Spleen (tissue), 11 donors: ENCODE measurements at regions not wholly inside any gene's neighbourhood (a gene's known extent, or its start where the extent isn't known, plus 50 kb on each side); places are given as distances from the start of the nearest gene placed in this dataset.

Source experiments
- DNase-seq: peaks from one replicate; pipeline ENCODE4 v3.0.0-alpha.2; 2020
- H3K27ac ChIP-seq, 8 donors: fragments of 200-600 bp; sonication (generic) in 7 of 8; 1 replicate in 4 of 8; 2 replicates in 4 of 8; pipeline versions ENCODE4 v1.5.0 to v1.8.0; 2016 to 2021; ENCODE audit warnings: inconsistent platforms in 4 of 8, mild to moderate bottlenecking in 4 of 8, moderate library complexity in 1 of 8
- H3K27me3 ChIP-seq, 7 donors: fragments of 200-600 bp; sonication (generic) in 6 of 7; replicated peaks in 1 of 7; 1 replicate in 4 of 7; 2 replicates in 3 of 7; pipeline versions ENCODE4 v1.5.0 to v1.8.0; 2016 to 2021; ENCODE audit warnings: inconsistent platforms in 3 of 7, mild to moderate bottlenecking in 1 of 7
- H3K36me3 ChIP-seq, 6 donors: fragments of 200-600 bp; sonication (generic) in 5 of 6; 1 replicate in 4 of 6; 2 replicates in 2 of 6; pipeline versions ENCODE4 v1.5.0 to v1.8.0; 2016 to 2021; ENCODE audit warnings: inconsistent platforms in 2 of 6
- H3K4me1 ChIP-seq, 6 donors: fragments of 200-600 bp; sonication (generic) in 5 of 6; 1 replicate in 3 of 6; 2 replicates in 3 of 6; pipeline versions ENCODE4 v1.5.0 to v1.8.0; 2016 to 2021; ENCODE audit warnings: inconsistent platforms in 3 of 6
- H3K4me3 ChIP-seq, 8 donors: fragments of 200-600 bp; sonication (generic) in 7 of 8; 1 replicate in 4 of 8; 2 replicates in 4 of 8; pipeline versions ENCODE4 v1.5.0 to v1.8.0; 2016 to 2021; ENCODE audit warnings: inconsistent platforms in 4 of 8, mild to moderate bottlenecking in 4 of 8, moderate library complexity in 2 of 8
- H3K9me3 ChIP-seq, 8 donors: fragments of 200-600 bp; sonication (generic) in 7 of 8; 1 replicate in 4 of 8; 2 replicates in 4 of 8; pipeline versions ENCODE4 v1.5.0 to v1.8.0; 2016 to 2021; ENCODE audit warnings: inconsistent platforms in 4 of 8
- CTCF ChIP-seq, 11 experiments: fragments of 200-600 bp in 7 of 11; fragments of 450-650 bp in 4 of 11; sonication (generic) in 4 of 11; IDR thresholded peaks in 8 of 11; conservative IDR thresholded peaks in 3 of 11; 1 replicate in 7 of 11; 2 replicates in 4 of 11; pipeline versions ENCODE4 v1.4.0 to v1.8.0; 2016 to 2021; ENCODE audit warnings: antibody characterized with exemption in 11 of 11, inconsistent platforms in 4 of 11, mild to moderate bottlenecking in 1 of 11
- POLR2A ChIP-seq, 3 donors: fragments of 450-650 bp; IDR thresholded peaks; one replicate each; pipeline ENCODE4 v1.5.1; 2017; ENCODE audit warnings: antibody characterized with exemption in 3 of 3, mild to moderate bottlenecking in 1 of 3
- POLR2AphosphoS5 ChIP-seq, 3 donors: sonication (generic); formaldehyde crosslinking; IDR thresholded peaks; one replicate each; pipeline ENCODE4 v1.5.1; 2017; ENCODE audit warnings: antibody characterized with exemption in 3 of 3
- WGBS, 5 donors: extraction: QIAGEN DNeasy Blood & Tissue Kit in 3 of 5; methylation state at CpG; one replicate each; pipeline versions ENCODE4 v1.1.5 to v1.1.7; 2013 to 2018; 5-methylcytosine and 5-hydroxymethylcytosine counted together
- intact Hi-C: fragments of 100-400 bp; cut with DNase I; formaldehyde crosslinking; loops from one replicate; pipeline ENCODE4 v1.15.0; 2023; ENCODE audit warnings: low total_unique reads
- donor health status: healthy with polysubstance abuse.
- donor health status: DM: no; HTN: no; CAD: no; lungs with moderate emphysema.
- donor health status: DM: no; HTN: no; CAD: no.
- donor health status: Bipolar disorder and iron deficiency.
- donor health status: healthy.
- donor health status: DM: no; HTN: no; CAD: no.
- donor health status: DM: yes; HTN: yes; CAD: no.

GRCh38 chr6:51285876-51286275 lies 467.2 kb downstream of the TFAP2B start:
- H3K36me3 ChIP-seq, result no peaks in the 10 kb centered on the region
- H3K9me3 ChIP-seq, result no peaks in the 10 kb centered on the region
- no peaks in the 10 kb centered on the region for H3K4me1 ChIP-seq
- TF ChIP-seq POLR2AphosphoS5 (IDR thresholded peaks at IDR 0.05) (no peak), POLR2A (IDR thresholded peaks at IDR 0.05) (no peak), CTCF (IDR thresholded peaks at IDR 0.05 in 8 of 11, conservative IDR thresholded peaks at IDR 0.05 in 3 of 11) (no peak)
- DNase-seq, result no peak
- H3K4me3 ChIP-seq, result no peak overlapping the region
- no peak overlapping the region for H3K27ac ChIP-seq
- intact Hi-C loops, result no loop called here
- H3K27me3 ChIP-seq, result no peaks in the 10 kb centered on the region

- WGBS, 5 donors, result 92 to 97% (median 95%) methylated on average over 3 of the region's 3 CpGs
- Histone ChIP-seq H3K27ac (no peak overlapping the region), H3K27me3 (no peaks in the 10 kb centered on the region), H3K4me3 (no peak overlapping the region), H3K9me3 (no peaks in the 10 kb centered on the region), H3K4me1 (no peaks in the 10 kb centered on the region), H3K36me3 (no peaks in the 10 kb centered on the region)
- no peak for DNase-seq
- TF ChIP-seq POLR2A (IDR thresholded peaks at IDR 0.05) (no peak), POLR2AphosphoS5 (IDR thresholded peaks at IDR 0.05) (no peak), CTCF (IDR thresholded peaks at IDR 0.05 in 8 of 11, conservative IDR thresholded peaks at IDR 0.05 in 3 of 11) (no peak)
- intact Hi-C loops, result no loop called here
Measured at GRCh38 chr6:51289041-51289440, 470.4 kb downstream of the TFAP2B start.

GRCh38 chr6:51292659-51293058 lies 474.0 kb downstream of the TFAP2B start:
- no peak for TF ChIP-seq POLR2A (IDR thresholded peaks at IDR 0.05)
- TF ChIP-seq CTCF (IDR thresholded peaks at IDR 0.05 in 8 of 11, conservative IDR thresholded peaks at IDR 0.05 in 3 of 11), result no peak
- no peak for TF ChIP-seq POLR2AphosphoS5 (IDR thresholded peaks at IDR 0.05)
- H3K4me1 ChIP-seq, result no peaks in the 10 kb centered on the region
- intact Hi-C loops, result no loop called here
- no peak for DNase-seq
- no peaks in the 10 kb centered on the region for H3K27me3 ChIP-seq
- H3K9me3 ChIP-seq, result no peaks in the 10 kb centered on the region
- WGBS, 5 donors, result 68 to 85% (median 75%) methylated on average over 1 of the region's 1 CpG
- H3K4me3 ChIP-seq, result no peak overlapping the region
- no peak overlapping the region for H3K27ac ChIP-seq
- no peaks in the 10 kb centered on the region for H3K36me3 ChIP-seq

GRCh38 chr6:51299621-51300380 lies 481.1 kb downstream of the TFAP2B start:
- TF ChIP-seq POLR2AphosphoS5 (IDR thresholded peaks at IDR 0.05) (no peak), POLR2A (IDR thresholded peaks at IDR 0.05) (no peak), CTCF (IDR thresholded peaks at IDR 0.05 in 8 of 11, conservative IDR thresholded peaks at IDR 0.05 in 3 of 11) (no peak)
- Histone ChIP-seq H3K9me3 (no peaks in the 10 kb centered on the region), H3K4me1 (peaks cover 0 to 5% (median 0%) of the 10 kb centered on the region in 6 donors), H3K4me3 (no peak overlapping the region), H3K36me3 (no peaks in the 10 kb centered on the region), H3K27ac (no peak overlapping the region), H3K27me3 (no peaks in the 10 kb centered on the region)
- intact Hi-C loops, result no loop called here
- no peak for DNase-seq
- WGBS, 5 donors, result 85 to 94% (median 92%) methylated on average over 3 of the region's 3 CpGs
